ENCODE measurements at regions not wholly inside any gene's neighbourhood (a gene's known extent, or its start where the extent isn't known, plus 50 kb on each side); places are given as distances from the start of the nearest gene placed in this dataset.

DNA sequence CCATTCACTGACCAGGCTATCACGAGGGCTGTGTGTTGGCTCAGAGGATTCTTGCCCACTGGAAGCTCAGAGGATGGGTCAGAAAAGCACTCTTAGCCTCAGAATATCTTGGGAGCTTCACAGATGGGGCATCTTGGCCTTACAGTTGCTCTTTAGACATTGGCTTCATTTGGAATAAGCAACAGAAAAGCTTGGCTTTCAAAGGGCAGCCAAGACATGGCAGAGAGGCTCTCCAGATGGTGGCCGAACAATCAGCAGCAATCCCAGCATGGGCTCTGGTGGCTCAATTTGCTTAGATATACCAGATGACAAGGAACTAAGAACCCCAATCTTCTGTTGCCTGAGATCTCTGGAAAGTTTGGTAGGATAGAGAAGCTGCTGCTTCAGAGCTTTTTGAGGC, 446.2 kb downstream of the ADRA2A start:
- no peak for DNase-seq (ENCODE audit: low spot score)
- H3K36me3 Mint-ChIP-seq (ENCODE audit: low read depth), result no peaks in the 10 kb centered on the region
- no peak overlapping the region for H3K27ac Mint-ChIP-seq
- intact Hi-C loops (cut with micrococcal nuclease), result no loop called here
- H3K27me3 Mint-ChIP-seq (ENCODE audit: low read depth), result no peaks in the 10 kb centered on the region
- no peaks in the 10 kb centered on the region for H3K4me1 Mint-ChIP-seq (ENCODE audit: low read depth)
- no peaks in the 10 kb centered on the region for H3K9me3 Mint-ChIP-seq
- H3K4me3 Mint-ChIP-seq (ENCODE audit: low read depth), result no peak overlapping the region

- DNase-seq (ENCODE audit: low spot score), result no peak
- Mint-ChIP-seq H3K4me1 (ENCODE audit: low read depth) (no peaks in the 10 kb centered on the region), H3K27me3 (ENCODE audit: low read depth) (no peaks in the 10 kb centered on the region), H3K36me3 (ENCODE audit: low read depth) (no peaks in the 10 kb centered on the region), H3K4me3 (ENCODE audit: low read depth) (no peak overlapping the region), H3K9me3 (no peaks in the 10 kb centered on the region), H3K27ac (no peak overlapping the region)
- intact Hi-C loops (cut with micrococcal nuclease), result no loop called here
Observed at GRCh38 chr10:111524134-111524533, 447.3 kb downstream of the ADRA2A start.

DNA sequence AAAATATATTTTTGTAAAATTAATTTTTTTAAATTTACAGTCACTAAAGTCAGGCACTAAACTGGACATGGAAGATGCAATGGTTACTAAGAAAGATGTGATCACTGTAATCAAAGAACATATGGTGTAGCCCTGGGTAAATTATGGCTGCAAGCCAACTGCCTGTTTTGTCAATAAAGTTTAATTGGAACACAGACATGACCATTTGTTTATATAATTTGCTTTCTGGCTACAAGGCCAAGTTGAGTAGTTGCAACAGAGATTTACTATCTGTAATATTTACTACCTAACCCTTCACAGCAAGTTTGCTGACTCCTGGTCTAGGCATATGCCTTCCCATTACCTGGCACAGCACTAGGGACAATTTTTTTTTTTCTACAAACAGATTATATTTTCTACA, 448.9 kb downstream of the ADRA2A start:
- H3K4me3 Mint-ChIP-seq (ENCODE audit: low read depth), result no peak overlapping the region
- intact Hi-C loops (cut with micrococcal nuclease), result no loop called here
- no peak overlapping the region for H3K27ac Mint-ChIP-seq
- H3K27me3 Mint-ChIP-seq (ENCODE audit: low read depth), result no peaks in the 10 kb centered on the region
- DNase-seq (ENCODE audit: low spot score), result no peak
- no peaks in the 10 kb centered on the region for H3K36me3 Mint-ChIP-seq (ENCODE audit: low read depth)
- H3K4me1 Mint-ChIP-seq (ENCODE audit: low read depth), result no peaks in the 10 kb centered on the region
- no peaks in the 10 kb centered on the region for H3K9me3 Mint-ChIP-seq

DNA sequence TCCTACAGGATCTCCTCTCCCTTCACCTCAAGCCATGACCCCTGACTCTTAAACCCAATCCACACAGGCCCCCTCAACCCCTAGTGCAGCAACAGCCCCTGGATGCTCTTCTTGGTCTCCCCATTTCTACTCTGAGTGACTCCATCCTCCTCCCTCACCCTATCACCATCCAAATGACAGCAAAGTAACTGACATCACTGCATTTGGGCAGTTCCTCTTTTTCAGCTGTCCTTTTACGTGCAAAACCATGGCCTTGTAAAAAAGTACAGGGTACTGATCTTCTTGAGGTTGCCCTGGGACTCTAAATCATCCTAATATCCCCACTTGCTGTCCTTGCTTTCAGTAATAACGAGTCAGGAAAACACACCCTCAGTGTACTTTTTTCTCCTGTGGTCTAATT, 454.9 kb downstream of the ADRA2A start:
- no peaks in the 10 kb centered on the region for H3K27me3 Mint-ChIP-seq (ENCODE audit: low read depth)
- no peaks in the 10 kb centered on the region for H3K4me1 Mint-ChIP-seq (ENCODE audit: low read depth)
- intact Hi-C loops (cut with micrococcal nuclease), result no loop called here
- no peak overlapping the region for H3K4me3 Mint-ChIP-seq (ENCODE audit: low read depth)
- H3K36me3 Mint-ChIP-seq (ENCODE audit: low read depth), result no peaks in the 10 kb centered on the region
- H3K27ac Mint-ChIP-seq, result no peak overlapping the region
- no peak for DNase-seq (ENCODE audit: low spot score)
- H3K9me3 Mint-ChIP-seq, result no peaks in the 10 kb centered on the region

GRCh38 chr10:111532139-111532538, 455.3 kb downstream of the ADRA2A start:
- H3K27me3 Mint-ChIP-seq (ENCODE audit: low read depth), result no peaks in the 10 kb centered on the region
- H3K36me3 Mint-ChIP-seq (ENCODE audit: low read depth), result no peaks in the 10 kb centered on the region
- H3K27ac Mint-ChIP-seq, result no peak overlapping the region
- H3K4me3 Mint-ChIP-seq (ENCODE audit: low read depth), result no peak overlapping the region
- H3K9me3 Mint-ChIP-seq, result no peaks in the 10 kb centered on the region
- intact Hi-C loops (cut with micrococcal nuclease), result no loop called here
- DNase-seq (ENCODE audit: low spot score), result no peak
- no peaks in the 10 kb centered on the region for H3K4me1 Mint-ChIP-seq (ENCODE audit: low read depth)

DNA sequence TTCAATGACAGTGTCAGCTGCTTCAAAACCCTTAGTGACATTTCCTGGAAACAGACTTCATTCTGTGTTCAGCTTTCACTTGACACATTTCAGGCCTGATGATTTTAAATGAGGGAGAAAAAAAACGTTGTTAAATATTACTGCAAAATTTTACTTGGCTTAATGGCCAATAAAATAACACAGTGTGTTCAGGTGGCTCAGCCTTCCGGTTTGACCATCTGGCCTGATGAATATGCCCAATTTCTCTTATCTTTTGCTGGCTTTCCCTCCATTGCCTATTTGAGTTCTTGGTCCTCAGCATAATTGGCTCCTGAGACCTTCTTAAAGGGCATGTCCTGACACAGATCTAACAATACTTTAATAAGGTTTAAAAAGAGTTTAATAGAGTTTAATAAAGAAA, 462.4 kb downstream of the ADRA2A start:
- intact Hi-C loops (cut with micrococcal nuclease), result no loop called here
- DNase-seq (ENCODE audit: low spot score), result no peak

DNA sequence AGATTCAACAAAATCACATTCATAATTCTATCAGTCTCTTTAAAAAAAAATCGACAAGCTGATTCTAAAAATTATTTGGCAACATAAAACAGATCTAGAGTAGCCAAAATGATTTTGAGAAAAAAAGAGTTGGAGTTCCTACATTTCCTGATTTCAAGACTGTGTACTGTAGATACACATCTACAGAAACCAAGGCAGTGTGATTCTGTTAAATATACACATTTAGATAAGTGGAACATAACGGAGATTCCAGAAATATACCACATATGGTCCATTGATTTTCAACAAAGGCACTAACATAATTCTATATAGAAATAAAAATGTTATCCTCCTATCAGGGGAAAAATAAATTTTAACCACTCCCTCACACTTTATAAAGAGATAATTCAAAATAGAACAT, 467.0 kb downstream of the ADRA2A start:
- H3K4me1 Mint-ChIP-seq (ENCODE audit: low read depth), result no peaks in the 10 kb centered on the region

More for the DNA sequence above, 462.4 kb downstream of the ADRA2A start:
- no peaks in the 10 kb centered on the region for H3K27me3 Mint-ChIP-seq (ENCODE audit: low read depth)
- H3K36me3 Mint-ChIP-seq (ENCODE audit: low read depth), result no peaks in the 10 kb centered on the region
- H3K4me3 Mint-ChIP-seq (ENCODE audit: low read depth), result no peak overlapping the region
- no peaks in the 10 kb centered on the region for H3K4me1 Mint-ChIP-seq (ENCODE audit: low read depth)
- no peak overlapping the region for H3K27ac Mint-ChIP-seq
- no peaks in the 10 kb centered on the region for H3K9me3 Mint-ChIP-seq

DNA sequence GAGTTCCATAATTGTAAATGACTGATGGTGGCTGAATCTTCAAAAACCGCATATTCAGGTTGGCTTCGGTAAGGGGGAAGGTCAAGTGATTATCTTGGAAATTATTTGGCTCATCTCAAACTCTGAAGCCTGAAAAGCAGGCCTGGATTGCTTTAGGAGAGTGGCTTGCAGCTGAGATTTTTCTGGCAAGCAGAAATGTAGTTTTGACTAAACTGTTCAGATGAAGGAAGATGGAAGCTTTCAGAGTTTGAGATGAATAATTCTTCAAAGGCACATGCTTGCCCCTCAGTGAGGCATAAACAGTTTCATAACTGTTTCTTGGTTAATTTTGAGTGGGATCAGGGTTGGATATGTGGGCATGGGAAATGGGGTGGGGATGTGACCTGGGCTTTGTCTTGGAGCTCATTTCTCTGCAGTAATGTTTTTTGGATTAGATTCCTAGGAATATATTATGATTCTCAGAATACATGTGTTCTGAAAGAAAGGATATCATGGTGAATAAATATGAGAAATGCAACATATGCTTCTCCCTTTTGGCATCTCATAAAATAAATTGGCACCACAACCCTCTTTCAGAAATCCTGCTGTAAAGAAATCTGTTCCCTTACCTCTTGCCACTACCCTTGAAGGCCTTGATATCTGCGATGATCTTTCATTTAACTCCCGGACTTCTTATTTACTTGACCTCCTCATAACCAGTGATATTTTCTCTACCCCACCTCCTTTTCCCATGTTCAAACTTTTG, 469.2 kb downstream of the ADRA2A start:
- Mint-ChIP-seq H3K9me3 (no peaks in the 10 kb centered on the region), H3K27me3 (ENCODE audit: low read depth) (no peaks in the 10 kb centered on the region), H3K36me3 (ENCODE audit: low read depth) (no peaks in the 10 kb centered on the region), H3K27ac (no peak overlapping the region), H3K4me3 (ENCODE audit: low read depth) (no peak overlapping the region), H3K4me1 (ENCODE audit: low read depth) (no peaks in the 10 kb centered on the region)
- no peak for DNase-seq (ENCODE audit: low spot score)
- intact Hi-C loops (cut with micrococcal nuclease), result no loop called here

More for the DNA sequence above, 467.0 kb downstream of the ADRA2A start:
- intact Hi-C loops (cut with micrococcal nuclease), result no loop called here
- no peaks in the 10 kb centered on the region for H3K9me3 Mint-ChIP-seq
- no peak overlapping the region for H3K27ac Mint-ChIP-seq
- H3K27me3 Mint-ChIP-seq (ENCODE audit: low read depth), result no peaks in the 10 kb centered on the region
- no peak for DNase-seq (ENCODE audit: low spot score)
- no peak overlapping the region for H3K4me3 Mint-ChIP-seq (ENCODE audit: low read depth)
- no peaks in the 10 kb centered on the region for H3K36me3 Mint-ChIP-seq (ENCODE audit: low read depth)

DNA sequence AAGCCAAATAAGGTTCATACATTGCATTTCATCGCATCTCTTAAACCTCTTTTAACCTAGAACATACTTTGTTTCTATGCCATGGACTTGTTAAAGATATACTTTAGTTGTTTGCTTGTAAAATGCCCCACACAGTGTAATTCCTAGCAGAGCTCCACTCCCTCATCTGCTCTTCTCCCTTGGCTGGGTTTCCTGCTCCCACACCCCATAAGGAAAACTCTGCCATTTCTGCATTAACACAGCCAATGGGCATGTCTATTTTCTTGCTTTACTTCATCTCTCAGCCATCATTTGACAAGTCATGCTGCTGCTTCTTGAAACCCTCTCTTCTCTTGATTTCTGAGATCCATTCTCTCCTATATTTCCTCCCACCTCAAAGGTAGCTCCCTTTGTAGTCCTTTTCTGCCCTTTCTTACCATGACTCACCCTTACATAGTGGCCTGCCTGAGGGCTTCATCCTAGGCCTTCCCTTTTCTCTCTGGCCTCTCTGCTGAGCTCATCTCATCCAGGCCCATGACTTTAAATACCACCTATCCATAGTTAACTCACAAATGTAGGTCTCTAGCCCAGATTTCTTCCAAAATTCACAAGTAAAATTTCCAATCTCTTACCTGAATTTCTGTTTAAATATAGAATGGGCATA, 471.4 kb downstream of the ADRA2A start:
- no peaks in the 10 kb centered on the region for H3K27me3 Mint-ChIP-seq (ENCODE audit: low read depth)
- H3K36me3 Mint-ChIP-seq (ENCODE audit: low read depth), result no peaks in the 10 kb centered on the region
- H3K27ac Mint-ChIP-seq, result no peak overlapping the region
- H3K4me3 Mint-ChIP-seq (ENCODE audit: low read depth), result no peak overlapping the region
- no peaks in the 10 kb centered on the region for H3K9me3 Mint-ChIP-seq
- no peaks in the 10 kb centered on the region for H3K4me1 Mint-ChIP-seq (ENCODE audit: low read depth)
- no peak for DNase-seq (ENCODE audit: low spot score)
- intact Hi-C loops (cut with micrococcal nuclease), result no loop called here

- Mint-ChIP-seq H3K9me3 (no peaks in the 10 kb centered on the region), H3K36me3 (ENCODE audit: low read depth) (no peaks in the 10 kb centered on the region), H3K27me3 (ENCODE audit: low read depth) (no peaks in the 10 kb centered on the region), H3K27ac (no peak overlapping the region), H3K4me3 (ENCODE audit: low read depth) (no peak overlapping the region), H3K4me1 (ENCODE audit: low read depth) (no peaks in the 10 kb centered on the region)
- DNase-seq (ENCODE audit: low spot score), result no peak
- intact Hi-C loops (cut with micrococcal nuclease), result no loop called here
Observed at GRCh38 chr10:111551001-111551400, 474.2 kb downstream of the ADRA2A start.

GRCh38 chr10:111556666-111557065, 479.8 kb downstream of the ADRA2A start:
- intact Hi-C loops (cut with micrococcal nuclease), result no loop called here
- H3K4me3 Mint-ChIP-seq (ENCODE audit: low read depth), result no peak overlapping the region

DNA sequence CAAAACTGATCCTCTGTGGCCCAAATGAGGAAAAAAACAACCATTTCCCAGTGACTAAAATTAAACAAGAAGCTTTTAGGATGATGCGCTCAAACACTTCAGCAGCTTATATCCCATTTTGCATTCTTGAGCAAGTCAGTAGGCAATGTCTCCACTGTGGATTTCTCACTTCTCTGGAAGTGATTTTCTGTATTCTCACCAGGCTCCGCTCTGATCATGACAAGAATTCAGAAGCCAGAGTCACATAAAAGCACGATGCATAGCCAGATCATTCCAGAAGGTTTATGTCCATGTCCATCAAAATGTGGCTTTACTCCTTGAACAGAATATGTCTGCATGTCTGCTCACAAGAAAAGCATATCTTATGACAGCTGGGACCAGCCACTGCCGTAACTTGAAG, 481.4 kb downstream of the ADRA2A start:
- H3K4me3 Mint-ChIP-seq (ENCODE audit: low read depth), result no peak overlapping the region
- no peaks in the 10 kb centered on the region for H3K4me1 Mint-ChIP-seq (ENCODE audit: low read depth)
- H3K27me3 Mint-ChIP-seq (ENCODE audit: low read depth), result no peaks in the 10 kb centered on the region
- intact Hi-C loops (cut with micrococcal nuclease), result no loop called here
- H3K27ac Mint-ChIP-seq, result no peak overlapping the region
- no peaks in the 10 kb centered on the region for H3K36me3 Mint-ChIP-seq (ENCODE audit: low read depth)
- no peak for DNase-seq (ENCODE audit: low spot score)
- no peaks in the 10 kb centered on the region for H3K9me3 Mint-ChIP-seq

More at GRCh38 chr10:111556666-111557065, 479.8 kb downstream of the ADRA2A start:
- Mint-ChIP-seq H3K27ac (no peak overlapping the region), H3K36me3 (ENCODE audit: low read depth) (no peaks in the 10 kb centered on the region), H3K4me1 (ENCODE audit: low read depth) (no peaks in the 10 kb centered on the region), H3K9me3 (no peaks in the 10 kb centered on the region), H3K27me3 (ENCODE audit: low read depth) (no peaks in the 10 kb centered on the region)
- DNase-seq (ENCODE audit: low spot score), result no peak

GRCh38 chr10:111560027-111560426, 483.2 kb downstream of the ADRA2A start:
- DNase-seq (ENCODE audit: low spot score), result no peak
- H3K27me3 Mint-ChIP-seq (ENCODE audit: low read depth), result no peaks in the 10 kb centered on the region
- intact Hi-C loops (cut with micrococcal nuclease), result no loop called here
- no peak overlapping the region for H3K4me3 Mint-ChIP-seq (ENCODE audit: low read depth)
- H3K36me3 Mint-ChIP-seq (ENCODE audit: low read depth), result no peaks in the 10 kb centered on the region
- no peak overlapping the region for H3K27ac Mint-ChIP-seq
- H3K9me3 Mint-ChIP-seq, result no peaks in the 10 kb centered on the region
- H3K4me1 Mint-ChIP-seq (ENCODE audit: low read depth), result no peaks in the 10 kb centered on the region

All from activated T-helper 2 cell treated with anti-CD3 and anti-CD28 coated beads, Interferon-gamma antibody, Interleukin-2, Interleukin-4, amounts not matched to agents 10 μg/mL and 5 μg/mL and 100 μg/mL, durations not matched to agents 14 hours and 24 hours and 36 hours (primary cell).